ENCODE measurements at regions not wholly inside any gene's neighbourhood (a gene's known extent, or its start where the extent isn't known, plus 50 kb on each side); places are given as distances from the start of the nearest gene placed in this dataset.

- peak in 2 of 5 donors; percentile 6 to 9 for DNase-seq
- Histone ChIP-seq H3K36me3 (ENCODE audit: control insufficient read depth in 2 of 3, insufficient read depth in 3 of 3, low read length in 3 of 3) (no peaks in the 10 kb centered on the region), H3K27ac (ENCODE audit: low read depth in 2 of 2, low read length in 2 of 2) (no peak overlapping the region), H3K27me3 (ENCODE audit: control insufficient read depth, insufficient read depth, low read length) (no peaks in the 10 kb centered on the region), H3K4me3 (ENCODE audit: low read length in 3 of 3) (no peak overlapping the region), H3K9me3 (ENCODE audit: control insufficient read depth in 2 of 3, insufficient read depth in 1 of 3, low read length in 3 of 3) (peaks cover 0 to 3% (median 0%) of the 10 kb centered on the region in 3 donors), H3K9ac (ENCODE audit: low read length in 3 of 3) (no peak overlapping the region), H3K4me1 (ENCODE audit: control insufficient read depth in 2 of 3, insufficient read depth in 2 of 3, low read depth in 1 of 3, low read length in 3 of 3) (no peaks in the 10 kb centered on the region)
- intact Hi-C loops (cut with DNase I): no loop called here
- TF ChIP-seq CTCF (IDR thresholded peaks at IDR 0.05; ENCODE audit: borderline replicate concordance, extremely low read depth, insufficient read depth): no peak
- FAIRE-seq: no peak
Measured at GRCh38 chr19:31838163-31838815, 489.1 kb upstream of the TSHZ3 start.

- Histone ChIP-seq H3K36me3 (ENCODE audit: control insufficient read depth in 2 of 3, insufficient read depth in 3 of 3, low read length in 3 of 3) (no peaks in the 10 kb centered on the region), H3K27me3 (ENCODE audit: control insufficient read depth, insufficient read depth, low read length) (no peaks in the 10 kb centered on the region), H3K9me3 (ENCODE audit: control insufficient read depth in 2 of 3, insufficient read depth in 1 of 3, low read length in 3 of 3) (no peaks in the 10 kb centered on the region), H3K4me1 (ENCODE audit: control insufficient read depth in 2 of 3, insufficient read depth in 2 of 3, low read depth in 1 of 3, low read length in 3 of 3) (no peaks in the 10 kb centered on the region), H3K4me3 (ENCODE audit: low read length in 3 of 3) (no peak overlapping the region), H3K27ac (ENCODE audit: low read depth in 2 of 2, low read length in 2 of 2) (no peak overlapping the region), H3K9ac (ENCODE audit: low read length in 3 of 3) (no peak overlapping the region)
- DNase-seq (no peak), FAIRE-seq (no peak)
- intact Hi-C loops (cut with DNase I): no loop called here
- no peak for TF ChIP-seq CTCF (IDR thresholded peaks at IDR 0.05; ENCODE audit: borderline replicate concordance, extremely low read depth, insufficient read depth)
Measured at GRCh38 chr19:31840371-31840770, 491.1 kb upstream of the TSHZ3 start.

DNA sequence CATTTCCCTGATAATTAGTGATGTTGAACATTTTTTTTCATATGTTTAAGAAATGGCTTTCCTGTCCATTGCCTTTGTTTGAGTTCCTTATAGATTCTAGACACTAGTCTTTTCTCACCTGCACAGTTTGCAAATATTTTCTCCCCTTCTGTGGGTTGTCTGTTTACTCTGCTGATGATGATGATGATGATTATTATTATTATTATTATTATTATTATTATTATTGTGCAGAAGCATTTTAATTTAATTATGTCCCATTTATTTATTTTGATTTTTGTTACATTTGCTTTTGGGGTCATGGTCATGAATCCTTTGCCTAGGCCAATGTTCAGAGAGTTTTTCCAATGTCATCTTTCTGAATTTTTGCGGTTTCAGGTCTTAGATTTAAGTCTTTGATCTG, 492.5 kb upstream of the TSHZ3 start:
- no peak overlapping the region for H3K9ac ChIP-seq (ENCODE audit: low read length in 3 of 3)
- H3K4me3 ChIP-seq (ENCODE audit: low read length in 3 of 3): no peak overlapping the region
- H3K9me3 ChIP-seq (ENCODE audit: control insufficient read depth in 2 of 3, insufficient read depth in 1 of 3, low read length in 3 of 3): no peaks in the 10 kb centered on the region
- H3K4me1 ChIP-seq (ENCODE audit: control insufficient read depth in 2 of 3, insufficient read depth in 2 of 3, low read depth in 1 of 3, low read length in 3 of 3): no peaks in the 10 kb centered on the region
- DNase-seq (no peak), FAIRE-seq (no peak)
- intact Hi-C loops (cut with DNase I): no loop called here
- TF ChIP-seq CTCF (IDR thresholded peaks at IDR 0.05; ENCODE audit: borderline replicate concordance, extremely low read depth, insufficient read depth): no peak
- no peaks in the 10 kb centered on the region for H3K27me3 ChIP-seq (ENCODE audit: control insufficient read depth, insufficient read depth, low read length)
- no peaks in the 10 kb centered on the region for H3K36me3 ChIP-seq (ENCODE audit: control insufficient read depth in 2 of 3, insufficient read depth in 3 of 3, low read length in 3 of 3)
- no peak overlapping the region for H3K27ac ChIP-seq (ENCODE audit: low read depth in 2 of 2, low read length in 2 of 2)

DNA sequence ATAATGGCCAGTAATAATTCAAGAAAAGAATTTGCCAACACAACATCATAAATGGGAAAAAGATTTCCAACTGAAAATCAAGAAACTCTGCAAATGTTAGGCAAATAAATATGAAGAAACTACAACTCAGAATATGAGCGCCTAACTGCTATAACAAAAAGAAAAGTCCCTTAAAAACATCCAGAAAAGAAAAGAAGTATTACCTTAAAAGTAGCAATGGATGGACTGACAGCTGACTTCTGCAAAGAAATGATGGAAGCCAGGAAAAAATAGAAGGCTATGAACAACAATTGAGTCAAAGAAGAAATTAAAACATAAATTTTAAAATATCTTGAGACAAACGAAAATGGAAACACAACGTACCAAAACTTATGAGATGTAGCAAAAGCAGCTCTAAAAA, 482.3 kb upstream of the ZNF507 start:
- Histone ChIP-seq H3K4me3 (ENCODE audit: low read length in 3 of 3) (no peak overlapping the region), H3K9ac (ENCODE audit: low read length in 3 of 3) (no peak overlapping the region), H3K27me3 (ENCODE audit: control insufficient read depth, insufficient read depth, low read length) (no peaks in the 10 kb centered on the region), H3K36me3 (ENCODE audit: control insufficient read depth in 2 of 3, insufficient read depth in 3 of 3, low read length in 3 of 3) (no peaks in the 10 kb centered on the region), H3K27ac (ENCODE audit: low read depth in 2 of 2, low read length in 2 of 2) (no peak overlapping the region), H3K9me3 (ENCODE audit: control insufficient read depth in 2 of 3, insufficient read depth in 1 of 3, low read length in 3 of 3) (peaks cover 0 to 4% (median 0%) of the 10 kb centered on the region in 3 donors), H3K4me1 (ENCODE audit: control insufficient read depth in 2 of 3, insufficient read depth in 2 of 3, low read depth in 1 of 3, low read length in 3 of 3) (no peaks in the 10 kb centered on the region)
- FAIRE-seq: no peak
- intact Hi-C loops (cut with DNase I): no loop called here
- DNase-seq: no peak
- TF ChIP-seq CTCF (IDR thresholded peaks at IDR 0.05; ENCODE audit: borderline replicate concordance, extremely low read depth, insufficient read depth): no peak

All from kidney (tissue), 13 donors.